IgD-negative memory B cell (primary cell): ENCODE measurements at regions not wholly inside any gene's neighbourhood (a gene's known extent, or its start where the extent isn't known, plus 50 kb on each side); places are given as distances from the start of the nearest gene placed in this dataset.

ENCODE experiments used
- H3K27ac Mint-ChIP-seq, 3 donors: one replicate each; pipeline ENCODE4 v1.8.0; 2020 to 2022; ENCODE audit warnings: mild to moderate bottlenecking in 3 of 3, mixed read lengths in 3 of 3, moderate library complexity in 1 of 3
- H3K27me3 Mint-ChIP-seq: one replicate; pipeline ENCODE4 v1.8.0; 2021; ENCODE audit warnings: mixed read lengths
- H3K36me3 Mint-ChIP-seq: one replicate; pipeline ENCODE4 v1.8.0; 2020; ENCODE audit warnings: mild to moderate bottlenecking, mixed read lengths
- H3K4me1 Mint-ChIP-seq, 3 donors: one replicate each; pipeline ENCODE4 v1.8.0; 2020 to 2022; ENCODE audit warnings: mixed read lengths in 3 of 3, mild to moderate bottlenecking in 1 of 3
- H3K4me3 Mint-ChIP-seq, 4 donors: one replicate each; pipeline ENCODE4 v1.8.0; 2020 to 2022; ENCODE audit warnings: mild to moderate bottlenecking in 4 of 4, mixed read lengths in 4 of 4, moderate library complexity in 3 of 4
- H3K9me3 Mint-ChIP-seq, 3 donors: one replicate each; pipeline ENCODE4 v1.8.0; 2020 to 2021; ENCODE audit warnings: mixed read lengths in 3 of 3, mild to moderate bottlenecking in 1 of 3

DNA sequence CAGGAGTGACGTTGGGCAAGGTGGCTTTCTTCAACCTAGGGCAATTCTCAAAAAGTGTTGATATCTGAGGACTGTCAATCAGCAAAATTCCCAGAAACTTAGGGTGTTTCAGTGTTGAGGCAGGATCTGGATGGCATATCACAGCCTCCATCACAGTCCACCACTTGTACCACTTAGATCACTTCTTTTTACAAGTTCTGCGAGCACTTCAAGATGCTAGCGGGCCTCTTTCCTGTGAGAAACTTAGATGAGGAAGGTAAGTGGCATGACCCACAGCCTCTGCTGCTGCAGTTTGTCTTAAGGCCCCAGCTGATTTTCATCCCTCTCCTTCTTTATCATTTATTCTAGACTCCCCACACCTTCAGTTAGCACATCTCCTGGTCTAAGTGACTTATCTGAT is 295.4 kb upstream of the ZNF521 start:
- peaks cover 2% of the 10 kb centered on the region for H3K27me3 Mint-ChIP-seq
- no peaks in the 10 kb centered on the region for H3K36me3 Mint-ChIP-seq
- peaks cover 0 to 1% (median 0%) of the 10 kb centered on the region in 3 donors for H3K4me1 Mint-ChIP-seq
- H3K9me3 Mint-ChIP-seq = no peaks in the 10 kb centered on the region
- H3K4me3 Mint-ChIP-seq = no peak overlapping the region
- peak overlapping the region in 1 of 3 donors; percentile 36 for H3K27ac Mint-ChIP-seq

DNA sequence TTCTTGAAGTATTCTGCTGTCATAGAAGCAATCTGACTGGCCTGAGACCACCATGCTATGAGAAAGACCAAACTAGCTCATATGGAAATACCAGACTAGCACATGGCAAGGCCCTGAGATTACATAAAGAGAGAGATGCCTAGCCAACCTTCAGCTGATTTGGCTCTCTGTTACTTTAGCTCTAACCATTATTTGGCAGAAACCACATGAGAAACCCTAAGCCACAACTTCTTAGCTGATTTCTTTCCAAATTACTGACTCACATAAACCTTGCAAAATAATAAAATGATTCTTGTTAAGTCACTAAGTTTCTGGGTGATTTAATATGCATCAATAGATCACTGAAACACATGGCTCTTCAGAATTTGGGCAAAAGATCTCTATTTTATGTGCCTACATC is 295.0 kb upstream of the ZNF521 start:
- peak overlapping the region in 1 of 3 donors; percentile 36 for H3K27ac Mint-ChIP-seq
- no peaks in the 10 kb centered on the region for H3K36me3 Mint-ChIP-seq
- no peaks in the 10 kb centered on the region for H3K9me3 Mint-ChIP-seq
- H3K4me1 Mint-ChIP-seq = peaks cover 0 to 1% (median 0%) of the 10 kb centered on the region in 3 donors
- no peak overlapping the region for H3K4me3 Mint-ChIP-seq
- peaks cover 2% of the 10 kb centered on the region for H3K27me3 Mint-ChIP-seq

DNA sequence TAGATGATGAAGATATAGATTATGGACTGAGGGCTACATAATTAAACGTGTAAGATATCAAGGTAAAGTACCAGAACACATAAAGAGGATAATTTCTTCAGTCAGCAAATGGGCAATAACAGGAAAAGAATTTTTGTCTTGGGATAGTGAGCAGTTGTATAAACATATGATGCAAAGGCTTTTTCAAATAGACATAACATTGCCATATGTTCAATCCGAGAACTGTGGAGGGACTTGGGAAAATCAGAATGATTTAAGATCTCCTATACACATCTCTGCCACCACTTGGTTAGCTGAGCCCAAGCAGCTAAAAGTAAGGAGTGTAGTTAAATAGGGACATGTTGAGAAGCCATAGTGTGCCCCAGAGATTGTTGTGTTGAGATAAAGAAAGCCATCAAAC is 287.6 kb upstream of the ZNF521 start:
- Mint-ChIP-seq H3K36me3 (no peaks in the 10 kb centered on the region), H3K4me1 (no peaks in the 10 kb centered on the region), H3K4me3 (no peak overlapping the region), H3K9me3 (no peaks in the 10 kb centered on the region), H3K27me3 (no peaks in the 10 kb centered on the region), H3K27ac (no peak overlapping the region)

DNA sequence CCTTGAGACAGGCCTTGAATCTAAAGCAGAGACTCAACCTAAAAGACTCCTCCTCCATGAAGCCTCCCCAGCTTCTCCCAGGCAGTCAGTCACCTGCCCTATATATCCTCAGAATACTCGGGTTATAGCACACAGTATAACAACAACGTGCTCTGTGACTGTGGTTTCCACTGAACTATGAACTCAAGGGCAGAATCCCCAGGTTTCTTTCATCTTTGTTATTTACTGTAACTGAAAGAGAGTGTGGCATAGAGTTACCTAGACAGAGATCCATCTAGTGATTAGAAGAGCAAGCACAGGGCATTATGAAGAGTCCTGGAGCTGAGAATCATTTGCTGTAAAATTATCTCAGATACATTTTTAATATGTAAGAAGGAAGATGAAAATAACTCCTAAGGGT is 281.6 kb upstream of the ZNF521 start:
- no peak overlapping the region for H3K27ac Mint-ChIP-seq
- no peak overlapping the region for H3K4me3 Mint-ChIP-seq
- H3K9me3 Mint-ChIP-seq = peaks cover 0 to 2% (median 2%) of the 10 kb centered on the region in 3 donors
- H3K4me1 Mint-ChIP-seq = no peaks in the 10 kb centered on the region
- H3K27me3 Mint-ChIP-seq = no peaks in the 10 kb centered on the region
- no peaks in the 10 kb centered on the region for H3K36me3 Mint-ChIP-seq

DNA sequence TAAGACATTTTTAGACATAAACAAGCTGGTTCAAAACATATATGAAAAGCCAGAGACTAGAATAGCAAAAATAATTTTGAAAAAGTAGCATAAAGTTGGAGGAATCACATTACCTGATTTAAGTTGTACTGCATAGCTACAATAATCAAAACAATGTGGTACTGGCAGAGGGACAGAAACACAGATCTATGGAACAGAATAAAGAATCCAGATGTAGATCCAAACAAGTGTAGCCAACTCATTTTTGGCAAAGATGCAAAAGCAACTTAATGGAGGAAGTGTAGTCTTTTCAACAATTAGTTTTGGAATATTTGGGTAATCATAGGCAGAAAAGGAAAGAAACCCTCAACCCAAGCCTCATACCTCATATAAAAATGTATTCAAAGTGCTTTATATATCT is 278.7 kb upstream of the ZNF521 start:
- Mint-ChIP-seq H3K9me3 (peaks cover 2 to 8% (median 8%) of the 10 kb centered on the region in 3 donors), H3K36me3 (no peaks in the 10 kb centered on the region), H3K27ac (no peak overlapping the region), H3K4me3 (no peak overlapping the region), H3K4me1 (no peaks in the 10 kb centered on the region), H3K27me3 (no peaks in the 10 kb centered on the region)

DNA sequence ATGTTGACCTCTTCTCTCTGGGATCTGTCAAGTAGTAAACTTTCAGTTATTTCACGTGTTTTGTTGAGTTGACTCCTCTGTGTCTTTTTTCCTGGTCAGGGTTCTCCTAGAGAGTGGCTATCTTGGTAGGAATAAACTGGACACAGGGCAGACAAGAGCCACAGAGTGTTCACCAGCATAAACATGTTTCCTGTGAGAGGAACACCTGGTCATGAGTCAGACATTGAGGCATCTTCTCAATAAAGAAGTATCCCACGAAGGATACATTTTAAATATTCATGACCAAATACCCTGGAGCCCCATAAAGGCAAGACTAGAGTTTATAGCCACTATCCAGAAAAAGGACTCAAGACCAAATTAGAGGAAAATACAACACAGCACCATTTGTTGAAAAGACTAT is 269.7 kb upstream of the ZNF521 start:
- H3K4me1 Mint-ChIP-seq = no peaks in the 10 kb centered on the region

DNA sequence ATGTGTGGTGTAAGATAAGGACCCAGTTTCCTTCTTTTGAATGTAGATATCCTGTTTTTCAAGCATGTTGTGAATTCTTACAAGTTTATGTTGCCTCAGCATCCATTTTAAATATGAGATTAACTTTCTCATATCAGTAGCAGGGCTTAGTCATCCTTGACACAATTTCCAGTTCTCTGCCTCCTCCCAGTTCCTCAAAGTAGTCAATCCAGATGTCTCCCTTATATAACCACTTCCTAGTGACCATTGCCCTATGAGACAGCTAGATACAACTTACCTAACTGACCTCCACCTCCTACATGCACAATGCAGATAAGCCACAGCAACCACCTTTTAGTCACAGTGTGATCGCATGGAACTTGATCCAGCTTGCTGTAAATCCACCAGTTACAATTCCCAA is 269.2 kb upstream of the ZNF521 start:
- H3K4me3 Mint-ChIP-seq = no peak overlapping the region
- H3K27ac Mint-ChIP-seq = no peak overlapping the region
- no peaks in the 10 kb centered on the region for H3K36me3 Mint-ChIP-seq
- no peaks in the 10 kb centered on the region for H3K4me1 Mint-ChIP-seq
- peaks cover 2% of the 10 kb centered on the region for H3K27me3 Mint-ChIP-seq
- peaks cover 4 to 17% (median 10%) of the 10 kb centered on the region in 3 donors for H3K9me3 Mint-ChIP-seq

More for the DNA sequence above, 269.7 kb upstream of the ZNF521 start:
- H3K27ac Mint-ChIP-seq = no peak overlapping the region
- H3K9me3 Mint-ChIP-seq = peaks cover 4 to 17% (median 12%) of the 10 kb centered on the region in 3 donors
- H3K4me3 Mint-ChIP-seq = no peak overlapping the region
- no peaks in the 10 kb centered on the region for H3K36me3 Mint-ChIP-seq
- peaks cover 2% of the 10 kb centered on the region for H3K27me3 Mint-ChIP-seq

DNA sequence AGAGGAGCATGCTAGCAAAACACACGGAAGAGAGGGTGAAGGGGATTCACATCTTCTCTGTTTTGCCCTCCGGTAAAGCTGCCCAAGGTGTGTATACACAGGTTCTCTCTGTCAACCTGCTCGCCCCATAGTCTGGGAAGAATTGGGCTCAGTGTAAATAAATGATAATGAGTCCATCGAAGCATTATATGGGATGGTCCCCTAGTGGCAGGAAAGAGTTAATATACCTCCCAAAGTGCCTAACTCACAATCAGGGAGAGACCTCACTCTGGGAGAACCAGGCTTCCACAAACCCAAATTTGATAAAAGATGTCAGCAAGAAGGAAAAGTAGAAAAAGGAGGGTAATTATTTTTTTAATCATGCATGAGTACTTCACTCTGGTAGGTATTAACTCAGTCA is 262.2 kb upstream of the ZNF521 start:
- Mint-ChIP-seq H3K36me3 (no peaks in the 10 kb centered on the region), H3K4me1 (no peaks in the 10 kb centered on the region), H3K27me3 (peaks cover 2% of the 10 kb centered on the region), H3K27ac (no peak overlapping the region), H3K9me3 (peaks cover 0 to 3% (median 2%) of the 10 kb centered on the region in 3 donors), H3K4me3 (no peak overlapping the region)

DNA sequence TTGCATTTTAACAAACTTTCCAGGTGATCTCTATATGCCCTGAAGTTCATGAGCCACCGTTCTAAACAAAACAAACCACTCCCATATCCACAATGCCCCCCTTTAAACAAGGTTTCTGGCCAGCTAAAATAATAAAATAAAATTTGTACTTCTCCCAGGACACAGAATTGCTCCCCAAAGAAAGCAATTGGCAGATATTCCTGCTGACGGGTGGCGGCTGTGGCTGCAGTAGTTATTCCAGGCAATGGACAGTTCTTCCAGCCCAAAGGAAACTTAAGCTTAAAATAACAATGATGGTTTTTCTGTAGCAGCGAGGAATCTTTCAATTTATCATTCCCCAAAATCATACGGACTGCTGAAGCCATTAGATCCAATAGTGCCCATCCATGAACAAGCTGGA is 260.5 kb upstream of the ZNF521 start:
- Mint-ChIP-seq H3K36me3 (no peaks in the 10 kb centered on the region), H3K27me3 (peaks cover 2% of the 10 kb centered on the region), H3K9me3 (peaks cover 0 to 3% (median 2%) of the 10 kb centered on the region in 3 donors), H3K4me1 (no peaks in the 10 kb centered on the region), H3K4me3 (no peak overlapping the region), H3K27ac (no peak overlapping the region)

DNA sequence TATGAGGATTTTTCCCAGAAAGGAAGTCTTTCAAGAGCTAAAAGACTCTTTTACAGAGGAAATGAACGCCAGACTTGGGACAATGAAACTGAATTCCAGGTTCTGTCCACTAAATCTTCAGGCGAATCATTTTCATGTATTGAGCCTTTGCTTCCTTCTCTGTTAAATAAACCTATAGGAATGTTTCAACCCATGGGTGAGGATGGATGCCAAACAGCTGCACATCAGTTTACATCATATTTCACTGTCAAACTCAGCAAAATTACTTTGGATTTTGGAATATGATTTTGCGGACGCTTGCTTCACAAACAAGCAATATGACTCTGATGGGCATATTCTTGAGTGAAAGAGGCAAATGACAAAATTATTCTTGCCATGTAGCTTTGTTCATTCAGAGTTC is 256.1 kb upstream of the ZNF521 start:
- no peaks in the 10 kb centered on the region for H3K27me3 Mint-ChIP-seq
- no peaks in the 10 kb centered on the region for H3K4me1 Mint-ChIP-seq
- no peak overlapping the region for H3K27ac Mint-ChIP-seq
- H3K4me3 Mint-ChIP-seq = no peak overlapping the region
- H3K9me3 Mint-ChIP-seq = peaks cover 0 to 2% (median 0%) of the 10 kb centered on the region in 3 donors
- no peaks in the 10 kb centered on the region for H3K36me3 Mint-ChIP-seq

DNA sequence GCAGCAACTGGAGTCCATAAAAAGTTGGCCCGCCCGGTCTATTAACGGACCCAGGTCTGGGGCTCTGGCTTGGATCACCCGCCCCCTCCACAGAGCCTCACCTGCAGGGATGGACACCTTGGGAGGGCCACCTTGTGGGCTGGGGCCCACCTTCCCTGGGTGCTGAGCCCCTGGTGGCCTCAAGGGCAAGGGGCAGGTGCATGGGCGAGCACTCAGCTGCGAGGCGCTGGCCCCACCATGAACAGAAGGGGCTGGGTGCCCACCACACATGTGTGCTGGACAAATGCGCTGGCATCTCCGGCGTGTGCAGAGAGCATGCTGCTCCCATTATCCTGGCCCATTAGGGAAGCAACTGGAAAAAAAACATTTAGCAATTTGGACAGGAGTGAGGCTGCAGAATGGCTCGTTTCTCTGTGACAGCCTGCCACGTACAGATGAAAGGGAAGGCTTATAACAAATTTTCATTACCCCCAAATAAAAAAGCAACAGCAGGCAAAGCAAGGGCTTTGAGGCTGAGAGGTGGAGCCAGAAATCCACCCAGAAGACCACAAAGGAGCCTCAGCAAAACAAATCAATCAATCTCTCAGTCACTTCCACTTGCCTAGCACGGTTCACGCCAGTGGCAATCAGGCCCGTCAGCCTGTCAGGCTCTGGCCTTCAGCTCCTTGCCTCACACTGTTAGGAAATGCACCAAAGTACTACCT is 253.1 kb upstream of the ZNF521 start:
- no peaks in the 10 kb centered on the region for H3K4me1 Mint-ChIP-seq
- peaks cover 0 to under 1% (median 0%) of the 10 kb centered on the region in 3 donors for H3K9me3 Mint-ChIP-seq
- H3K36me3 Mint-ChIP-seq = no peaks in the 10 kb centered on the region
- no peak overlapping the region for H3K27ac Mint-ChIP-seq
- no peak overlapping the region for H3K4me3 Mint-ChIP-seq
- H3K27me3 Mint-ChIP-seq = no peaks in the 10 kb centered on the region

DNA sequence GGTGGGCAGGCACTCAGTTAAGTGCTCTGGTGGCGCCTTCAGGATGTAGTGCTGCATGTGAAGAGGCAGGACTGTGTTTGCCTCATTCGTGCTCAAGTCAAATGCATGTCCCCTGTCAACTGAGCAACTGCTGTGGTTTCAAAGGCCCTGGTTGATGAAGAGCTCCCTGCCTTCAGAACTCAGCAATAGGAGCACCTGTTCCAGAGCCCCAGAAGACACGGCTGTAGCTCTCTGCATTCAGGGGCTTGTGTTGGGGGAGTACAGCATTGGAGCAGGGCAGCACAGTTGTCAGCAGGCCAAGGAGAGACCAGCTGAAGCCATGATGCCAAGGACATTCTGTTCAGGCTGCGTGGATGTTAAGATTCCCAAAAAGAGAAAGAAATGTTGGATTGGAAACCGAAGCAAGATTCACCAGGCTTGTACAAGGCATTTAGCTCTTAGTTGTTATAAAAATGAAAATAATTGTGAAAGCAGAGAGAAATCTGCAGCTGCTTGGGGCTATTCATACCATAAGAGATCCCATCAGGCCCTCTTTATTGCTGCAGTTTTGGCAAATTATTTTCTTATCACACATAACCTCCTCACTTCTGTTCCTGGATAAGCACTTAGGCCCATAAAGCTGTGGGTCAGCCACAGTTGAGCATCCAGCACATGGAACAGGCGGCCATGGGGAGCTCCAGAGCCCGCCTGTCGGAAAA is 252.4 kb upstream of the ZNF521 start:
- H3K4me3 Mint-ChIP-seq = no peak overlapping the region
- H3K9me3 Mint-ChIP-seq = no peaks in the 10 kb centered on the region
- no peaks in the 10 kb centered on the region for H3K36me3 Mint-ChIP-seq
- H3K27ac Mint-ChIP-seq = no peak overlapping the region
- H3K4me1 Mint-ChIP-seq = no peaks in the 10 kb centered on the region
- no peaks in the 10 kb centered on the region for H3K27me3 Mint-ChIP-seq

DNA sequence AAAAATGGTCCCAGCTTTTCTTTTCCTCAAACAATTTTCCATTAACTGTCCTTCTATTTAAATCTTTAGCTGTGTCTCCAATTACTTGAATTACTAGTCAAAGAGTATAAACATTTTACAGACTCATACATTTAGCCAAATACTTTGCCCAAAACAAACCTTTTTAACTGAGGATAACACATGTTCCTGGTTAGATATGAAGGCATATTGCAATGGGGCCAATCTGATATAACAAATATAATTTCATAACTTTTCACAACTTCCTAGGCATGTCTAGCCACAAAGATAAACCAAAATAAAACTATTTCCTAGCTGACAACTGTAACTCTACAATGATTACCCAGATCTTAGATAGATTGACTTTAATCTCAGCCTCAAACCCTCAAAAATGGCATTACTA is 247.5 kb upstream of the ZNF521 start:
- Mint-ChIP-seq H3K9me3 (no peaks in the 10 kb centered on the region), H3K27me3 (peaks cover 3% of the 10 kb centered on the region), H3K27ac (no peak overlapping the region), H3K36me3 (no peaks in the 10 kb centered on the region), H3K4me1 (no peaks in the 10 kb centered on the region), H3K4me3 (no peak overlapping the region)

DNA sequence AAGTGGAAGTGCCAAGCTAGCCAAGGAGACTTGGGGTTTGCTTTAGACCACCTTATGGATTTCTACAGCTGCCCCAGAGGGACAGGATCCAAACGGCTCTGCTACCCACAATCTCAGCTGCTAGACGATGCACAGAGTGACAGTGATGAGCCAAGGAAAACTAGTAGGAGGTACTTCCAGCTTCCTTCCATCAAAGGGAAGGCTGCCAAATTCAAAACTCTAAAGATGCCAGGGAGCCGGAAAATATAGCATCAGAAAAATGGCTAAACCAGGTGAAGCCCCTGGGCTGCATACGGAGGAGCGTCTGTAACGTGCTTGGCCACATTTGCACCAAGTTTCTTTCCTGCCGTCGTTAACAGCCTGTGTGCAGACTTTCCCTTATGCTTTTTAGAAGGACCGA is 245.5 kb upstream of the ZNF521 start:
- H3K27ac Mint-ChIP-seq = no peak overlapping the region
- H3K36me3 Mint-ChIP-seq = no peaks in the 10 kb centered on the region
- no peaks in the 10 kb centered on the region for H3K4me1 Mint-ChIP-seq
- H3K27me3 Mint-ChIP-seq = peaks cover 3% of the 10 kb centered on the region
- no peaks in the 10 kb centered on the region for H3K9me3 Mint-ChIP-seq
- H3K4me3 Mint-ChIP-seq = no peak overlapping the region

DNA sequence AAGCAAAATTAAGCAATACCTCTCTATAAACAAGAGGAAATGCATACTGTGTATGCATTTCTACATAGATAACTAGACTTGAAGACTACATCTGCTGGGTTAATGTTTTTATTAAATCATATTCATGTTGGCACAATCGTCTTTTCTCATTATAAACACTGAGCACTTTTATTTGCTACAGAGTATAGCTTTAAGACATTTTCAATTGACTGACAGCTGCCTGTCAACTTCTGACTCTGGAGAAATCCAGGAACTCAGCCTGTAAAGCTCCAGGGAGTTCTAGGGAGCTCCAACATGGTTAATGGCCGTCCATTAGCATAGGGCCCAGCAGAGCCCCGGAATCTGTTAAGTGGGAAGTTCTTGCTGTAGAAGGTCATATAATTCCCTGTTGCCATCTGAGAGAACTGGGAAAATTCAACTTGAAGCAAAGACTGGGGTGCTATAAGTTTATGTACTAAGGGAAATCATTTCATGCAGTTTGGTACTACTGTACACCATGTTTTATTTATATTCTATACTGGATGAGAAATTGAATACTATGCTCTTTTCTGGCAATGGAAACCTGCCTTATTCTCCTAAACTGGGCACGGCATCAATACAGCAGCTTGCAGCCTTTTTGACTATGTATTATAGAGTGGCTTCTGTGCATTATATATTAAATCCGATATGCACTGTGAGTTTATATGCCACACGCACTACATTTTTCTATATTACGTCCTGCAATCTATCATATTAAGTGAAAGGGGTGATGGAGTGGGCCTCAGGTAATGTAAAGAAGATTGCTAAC is 243.5 kb upstream of the ZNF521 start:
- Mint-ChIP-seq H3K27me3 (peaks cover 3% of the 10 kb centered on the region), H3K27ac (no peak overlapping the region), H3K36me3 (no peaks in the 10 kb centered on the region), H3K9me3 (no peaks in the 10 kb centered on the region), H3K4me1 (no peaks in the 10 kb centered on the region), H3K4me3 (no peak overlapping the region)
